Dedifferentiated amniotic fluid mesenchymal stem cell (primary cell): ENCODE measurements at regions not wholly inside any gene's neighbourhood (a gene's known extent, or its start where the extent isn't known, plus 50 kb on each side); places are given as distances from the start of the nearest gene placed in this dataset.

ENCODE experiments used
- DNase-seq: peaks from one replicate; pipeline ENCODE4 v3.0.0-alpha.2; 2016; ENCODE audit errors: extremely low spot score

DNA sequence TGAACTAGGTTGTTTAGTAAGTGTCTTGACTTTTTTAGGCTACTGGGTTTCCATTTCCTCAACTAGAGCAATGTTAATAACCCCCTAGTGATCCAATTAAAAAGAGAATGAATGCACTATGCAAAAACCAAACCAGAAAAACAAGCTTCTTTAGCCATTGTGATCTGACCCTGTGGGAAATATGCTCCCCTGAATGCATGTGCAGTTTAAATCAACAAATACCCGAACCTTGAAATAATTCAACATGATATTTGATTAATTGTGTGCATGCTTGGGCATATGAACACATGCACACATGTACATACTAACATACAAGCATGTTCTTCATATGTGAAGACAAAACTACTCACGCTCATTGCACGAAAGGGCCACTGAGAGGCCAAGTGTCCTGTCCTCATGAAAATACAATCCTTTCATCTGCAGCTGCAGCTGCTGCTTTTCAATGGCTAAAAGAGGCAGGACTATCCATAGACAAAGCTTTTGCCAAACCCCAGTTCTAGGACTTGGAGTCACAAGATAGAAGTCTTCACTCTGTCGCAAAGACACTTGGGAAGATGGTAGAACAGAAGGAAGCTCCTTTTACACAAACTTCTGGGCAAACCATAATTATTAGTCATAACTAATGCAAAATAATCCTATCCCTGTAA is 207.1 kb upstream of the POU3F2 start:
- DNase-seq: no peak

DNA sequence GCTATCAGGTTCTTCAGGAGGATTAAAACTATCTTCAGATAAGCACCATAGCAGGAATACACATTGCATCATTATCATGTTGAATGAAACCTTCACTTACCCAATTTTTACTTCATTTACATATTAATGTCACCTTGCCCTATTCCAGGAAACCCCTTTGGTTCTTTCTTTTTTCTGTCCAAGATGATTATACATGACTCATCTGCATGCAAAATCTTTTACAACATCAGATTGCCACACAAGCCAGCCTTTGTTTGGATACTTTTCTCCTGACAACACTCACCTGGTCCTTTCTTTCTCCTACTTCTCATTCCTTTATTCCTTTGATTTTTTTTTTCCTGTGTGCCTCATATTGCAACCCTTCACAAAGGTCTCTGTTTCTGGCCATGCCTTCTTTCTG is 200.5 kb upstream of the POU3F2 start:
- DNase-seq: no peak

DNA sequence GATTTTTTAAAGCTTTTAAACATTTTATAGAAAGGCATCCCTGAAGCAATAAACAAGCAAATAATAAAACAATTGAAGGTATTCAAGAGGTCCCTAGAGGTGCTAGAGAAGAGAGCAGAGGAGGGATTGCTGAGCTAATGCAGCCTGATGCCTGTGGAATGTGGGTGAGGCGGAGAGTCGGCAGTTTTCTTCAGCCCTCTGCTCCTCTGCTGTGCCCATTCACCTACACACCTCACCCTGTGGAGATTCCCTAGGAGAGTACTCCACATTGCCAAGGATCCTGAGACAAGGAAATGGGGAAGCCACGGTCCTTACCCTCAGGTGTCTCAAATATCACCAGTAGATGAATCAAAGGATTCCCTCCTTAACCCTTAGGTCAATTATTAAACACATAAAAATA is 199.8 kb upstream of the POU3F2 start:
- DNase-seq: no peak

DNA sequence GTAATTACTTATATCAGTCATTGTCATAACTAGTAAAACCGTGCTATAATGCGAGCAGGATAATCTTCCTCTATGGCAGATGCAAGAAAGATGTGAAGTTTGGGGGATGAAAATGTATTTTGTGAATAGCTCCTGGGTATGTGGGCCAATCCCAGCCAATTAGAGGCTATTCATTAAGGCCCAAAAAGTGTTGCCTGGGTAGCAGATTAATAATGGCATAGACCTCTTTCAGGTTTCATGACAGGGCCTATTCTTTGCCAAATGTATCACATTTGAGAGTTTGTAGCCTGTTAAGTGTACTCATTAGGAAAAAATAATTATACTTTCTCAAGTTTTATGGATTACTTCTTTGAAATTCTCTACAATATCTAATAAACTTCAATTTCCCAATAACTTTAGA is 199.2 kb upstream of the POU3F2 start:
- DNase-seq: no peak

DNA sequence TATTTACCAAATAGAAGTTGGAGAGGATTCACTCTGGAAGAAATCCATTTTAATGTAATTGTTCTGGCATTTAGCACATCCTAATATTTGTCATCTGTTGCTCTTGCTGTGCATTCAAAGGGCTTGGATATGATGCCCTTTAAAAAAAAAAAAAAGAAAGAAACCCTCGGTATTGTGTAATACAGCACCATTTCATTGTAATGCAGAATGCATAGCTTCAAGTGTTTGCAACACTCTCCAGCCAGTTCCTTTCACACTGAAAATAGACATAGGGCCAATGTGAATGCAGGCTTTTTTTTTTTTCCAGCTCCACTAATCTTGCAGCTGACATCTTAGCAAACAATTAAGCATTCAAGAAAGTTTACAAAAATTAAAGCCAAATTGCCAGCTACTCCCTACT is 197.4 kb upstream of the POU3F2 start:
- DNase-seq: no peak

DNA sequence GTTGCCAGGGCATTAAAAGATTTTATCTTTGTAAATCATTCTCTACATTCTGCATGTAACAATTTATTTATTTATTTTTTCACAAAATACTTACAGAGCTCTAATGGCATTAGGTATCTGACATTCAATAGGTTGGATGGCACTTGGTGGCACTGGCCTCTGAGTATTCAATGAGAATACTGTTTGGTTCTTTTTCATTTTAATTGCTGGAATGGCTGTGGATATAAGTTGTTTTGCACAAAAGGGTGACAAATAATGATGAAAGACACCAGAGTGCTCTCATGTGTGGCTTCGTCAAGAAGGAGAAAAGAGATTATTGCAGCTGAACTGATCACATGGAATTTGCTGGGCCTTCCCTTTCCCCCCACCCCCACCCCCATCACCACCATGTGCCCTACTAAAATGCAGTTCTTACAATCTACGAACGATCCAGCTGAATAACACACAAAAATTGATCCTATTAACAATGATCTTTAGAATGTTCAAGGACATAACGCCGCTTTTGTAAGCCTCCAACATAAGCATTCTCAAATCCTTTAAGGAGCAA is 195.2 kb upstream of the POU3F2 start:
- DNase-seq: no peak

DNA sequence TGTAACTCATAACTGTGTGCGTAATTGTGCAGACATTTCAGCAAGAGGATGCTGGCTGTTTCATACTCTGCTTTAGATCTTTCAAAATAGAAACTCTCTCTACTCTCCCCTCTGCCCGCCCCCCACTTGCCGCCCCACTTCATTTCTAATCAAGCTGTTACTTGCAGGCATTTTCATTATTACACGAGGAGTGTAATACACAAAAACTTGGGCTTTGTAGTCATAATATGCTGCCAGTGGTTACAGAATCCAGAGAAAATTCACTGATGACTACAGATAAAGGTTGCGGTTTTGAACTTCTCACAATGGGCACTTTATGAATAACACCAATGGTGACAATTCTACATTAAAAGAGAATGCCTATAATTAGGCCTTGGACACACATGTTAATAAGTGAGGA is 194.0 kb upstream of the POU3F2 start:
- DNase-seq: no peak

DNA sequence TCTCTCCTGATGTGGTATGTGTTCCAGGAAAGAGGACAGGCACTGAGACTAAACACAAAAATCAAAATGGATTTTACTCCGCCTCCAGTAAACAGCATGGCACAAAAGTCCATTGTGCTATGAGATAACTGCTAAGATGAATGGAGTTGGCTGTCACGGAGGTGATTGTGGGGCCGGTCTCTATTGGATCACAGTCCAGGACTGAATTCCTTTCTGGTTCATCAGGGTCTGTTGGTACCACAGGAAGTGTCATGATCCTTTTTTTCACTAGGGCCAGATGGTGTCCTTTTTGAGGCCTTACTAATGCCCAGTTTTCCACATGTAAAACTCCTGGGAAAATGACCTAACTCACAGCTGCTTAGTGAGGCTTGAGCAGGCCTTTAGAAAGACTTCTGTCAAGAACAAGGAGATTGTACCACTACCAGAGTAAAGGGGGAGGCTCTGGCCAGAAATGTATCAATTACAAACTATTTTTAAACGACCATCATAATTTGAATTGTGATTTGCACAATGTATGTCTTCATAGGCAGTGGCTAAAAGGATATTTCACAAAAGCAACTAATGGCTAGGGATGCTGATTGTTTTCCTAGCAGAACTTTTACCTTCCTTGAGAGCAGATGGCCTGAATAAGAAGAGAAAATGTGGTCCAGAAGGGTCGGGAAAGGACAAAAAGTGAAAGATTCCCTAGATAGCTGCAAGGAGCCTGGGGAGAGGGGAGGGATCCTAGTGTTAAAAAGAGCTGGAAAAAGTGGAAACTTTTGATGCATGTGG is 192.2 kb upstream of the POU3F2 start:
- DNase-seq: no peak

DNA sequence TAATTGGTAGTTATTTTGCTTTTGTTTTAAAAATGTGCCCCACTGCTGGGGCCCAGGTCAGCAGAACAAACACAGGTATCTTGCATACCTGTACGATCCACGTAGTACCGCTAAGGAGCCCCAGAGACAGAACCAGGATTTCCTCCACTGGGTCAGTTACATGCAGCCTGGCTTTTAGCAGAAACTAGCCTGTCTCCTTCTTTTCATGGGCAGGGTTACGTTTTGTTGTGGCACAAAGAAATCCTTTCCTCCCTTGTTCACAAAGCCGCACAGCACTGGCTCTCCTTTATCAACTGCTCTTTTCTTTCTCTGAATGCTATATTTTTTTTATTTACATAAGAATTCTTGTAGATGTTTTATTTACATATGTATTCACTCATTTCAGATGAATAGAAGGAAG is 190.3 kb upstream of the POU3F2 start:
- no peak for DNase-seq

DNA sequence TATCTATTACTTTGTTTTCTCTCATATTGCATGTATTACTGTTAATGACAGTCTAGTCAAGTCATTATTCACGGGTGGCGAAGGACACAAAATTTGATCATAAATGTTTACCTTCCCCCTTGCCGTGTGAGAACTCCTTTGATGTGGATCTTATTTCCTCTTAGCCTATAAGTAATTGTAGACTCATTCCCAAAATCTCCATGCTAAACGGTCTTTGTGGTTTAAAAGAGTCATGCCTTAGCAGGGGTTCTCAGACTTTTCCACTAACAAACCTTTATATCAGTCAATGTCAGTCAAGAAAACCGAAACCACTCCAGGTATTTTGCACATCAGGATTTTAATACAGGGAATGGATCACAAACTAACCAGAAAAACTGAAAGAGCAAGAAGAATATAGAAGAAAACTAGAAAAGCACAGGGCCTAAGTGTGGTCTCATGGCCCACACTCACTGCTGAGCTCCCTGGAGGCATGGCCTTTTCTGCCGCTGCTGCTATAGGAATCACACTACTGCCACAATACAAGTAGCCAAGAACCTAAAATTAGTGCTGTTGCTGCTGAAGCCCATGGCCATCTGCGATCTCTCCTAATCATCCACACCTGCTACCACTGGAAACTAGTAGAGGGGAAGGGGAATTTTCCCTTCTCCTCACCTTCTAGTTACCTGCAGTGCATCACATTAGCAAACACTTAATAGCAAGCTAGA is 186.0 kb upstream of the POU3F2 start:
- no peak for DNase-seq

DNA sequence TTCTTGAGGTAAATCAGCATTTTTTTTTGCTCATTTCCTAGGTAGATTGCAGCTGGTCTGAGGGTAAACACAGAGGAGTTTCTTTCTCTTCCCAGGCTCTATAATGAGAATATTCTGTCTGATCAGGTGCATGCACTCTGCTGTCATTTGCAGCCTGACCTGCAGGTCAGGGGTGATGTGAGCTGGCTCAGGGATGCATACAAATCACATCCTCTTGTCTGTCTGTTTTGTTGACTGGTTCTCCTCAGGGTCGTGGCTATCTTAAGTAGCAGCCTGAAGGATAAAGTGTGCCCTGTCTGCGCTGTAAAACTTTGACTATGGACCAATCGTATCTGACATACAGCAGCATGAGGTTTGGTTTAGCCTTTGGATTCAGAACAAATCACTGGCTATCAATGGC is 183.4 kb upstream of the POU3F2 start:
- DNase-seq: no peak

DNA sequence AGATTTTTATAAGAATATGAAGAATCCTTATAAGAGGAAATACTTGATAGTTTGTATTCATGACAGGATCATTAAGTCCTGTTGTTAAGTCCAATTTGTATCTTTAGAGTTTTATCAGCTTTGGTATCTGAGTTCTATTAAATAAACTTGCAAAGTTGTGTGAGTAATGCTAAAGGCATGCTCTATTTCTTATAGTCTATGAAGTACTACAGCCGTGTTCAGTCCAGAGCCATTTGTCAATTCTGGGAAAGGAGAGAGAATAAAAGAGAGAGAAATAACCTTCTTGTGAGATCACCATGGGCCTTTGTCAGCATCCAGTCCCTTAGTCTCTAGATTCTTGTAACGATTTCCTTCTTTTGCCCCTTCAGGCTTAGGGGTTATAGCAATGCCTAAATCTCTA is 181.2 kb upstream of the POU3F2 start:
- no peak for DNase-seq

DNA sequence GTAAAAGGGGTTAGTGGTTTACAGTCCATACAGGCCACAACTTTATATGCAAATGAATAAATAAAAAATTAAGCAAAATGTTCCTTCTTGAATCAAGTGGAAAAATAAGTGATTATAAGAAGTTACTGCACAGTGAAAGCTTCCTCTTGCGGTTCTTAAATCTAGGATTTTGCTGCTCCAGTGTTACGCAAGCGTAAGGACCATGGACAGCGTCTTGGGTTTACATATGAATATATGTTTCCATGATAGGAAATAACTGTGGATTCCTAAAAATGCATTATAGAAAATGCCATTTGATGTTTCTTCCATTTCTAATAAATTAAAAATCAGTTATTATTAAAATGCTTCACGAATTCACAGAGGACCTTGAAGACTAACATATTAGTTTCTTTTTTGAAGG is 176.6 kb upstream of the POU3F2 start:
- DNase-seq: no peak

DNA sequence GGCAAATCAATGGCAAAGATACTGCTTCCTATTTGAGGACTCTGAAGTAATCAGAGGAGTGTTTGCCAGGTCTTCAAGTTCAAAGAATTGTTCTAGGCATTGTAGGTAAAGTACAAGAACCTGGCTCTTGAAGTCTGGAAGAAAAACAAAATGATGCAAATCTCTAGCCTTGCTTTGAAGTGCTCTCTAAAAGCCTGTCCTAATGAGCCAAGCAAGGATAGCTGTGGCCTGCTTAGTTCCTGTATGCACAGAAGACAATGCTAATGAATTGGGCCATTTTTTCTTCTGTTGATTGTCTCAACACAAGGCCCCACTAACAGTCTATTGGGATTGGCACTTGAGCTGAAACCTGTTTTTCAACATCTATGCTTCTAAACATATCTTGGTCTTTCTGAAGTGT is 165.0 kb upstream of the POU3F2 start:
- DNase-seq: no peak

DNA sequence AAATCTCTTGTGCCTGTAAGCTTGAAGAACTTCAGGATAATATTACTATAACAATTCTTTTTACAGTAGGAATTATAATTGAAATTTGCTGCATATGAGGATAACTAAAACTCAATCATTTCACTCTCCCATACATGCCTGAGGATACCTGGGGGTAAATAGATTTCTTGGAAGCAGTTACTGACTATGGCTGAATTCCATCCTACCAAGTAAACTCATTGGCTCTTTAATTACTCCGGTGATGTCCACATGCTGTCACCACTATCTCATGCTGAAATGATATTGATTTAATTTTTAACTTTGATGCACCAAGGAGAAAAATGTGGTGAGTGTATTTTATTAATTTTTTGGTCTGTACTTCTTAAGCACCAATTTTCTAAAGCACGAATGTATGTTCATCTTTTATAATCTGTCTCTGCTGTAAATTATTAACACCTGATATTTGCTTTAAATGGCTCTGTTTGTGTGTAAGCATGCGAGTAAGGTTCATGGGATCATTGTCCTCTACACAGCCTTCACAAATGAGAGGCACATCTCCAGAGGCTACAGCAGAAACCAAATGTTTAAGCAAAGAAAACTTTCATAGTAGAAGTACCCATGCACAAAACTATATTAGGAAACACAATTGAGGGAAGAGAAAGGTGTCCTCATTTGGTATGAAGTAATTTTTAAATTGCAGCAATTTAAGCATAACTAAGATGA is 164.2 kb upstream of the POU3F2 start:
- DNase-seq: no peak

DNA sequence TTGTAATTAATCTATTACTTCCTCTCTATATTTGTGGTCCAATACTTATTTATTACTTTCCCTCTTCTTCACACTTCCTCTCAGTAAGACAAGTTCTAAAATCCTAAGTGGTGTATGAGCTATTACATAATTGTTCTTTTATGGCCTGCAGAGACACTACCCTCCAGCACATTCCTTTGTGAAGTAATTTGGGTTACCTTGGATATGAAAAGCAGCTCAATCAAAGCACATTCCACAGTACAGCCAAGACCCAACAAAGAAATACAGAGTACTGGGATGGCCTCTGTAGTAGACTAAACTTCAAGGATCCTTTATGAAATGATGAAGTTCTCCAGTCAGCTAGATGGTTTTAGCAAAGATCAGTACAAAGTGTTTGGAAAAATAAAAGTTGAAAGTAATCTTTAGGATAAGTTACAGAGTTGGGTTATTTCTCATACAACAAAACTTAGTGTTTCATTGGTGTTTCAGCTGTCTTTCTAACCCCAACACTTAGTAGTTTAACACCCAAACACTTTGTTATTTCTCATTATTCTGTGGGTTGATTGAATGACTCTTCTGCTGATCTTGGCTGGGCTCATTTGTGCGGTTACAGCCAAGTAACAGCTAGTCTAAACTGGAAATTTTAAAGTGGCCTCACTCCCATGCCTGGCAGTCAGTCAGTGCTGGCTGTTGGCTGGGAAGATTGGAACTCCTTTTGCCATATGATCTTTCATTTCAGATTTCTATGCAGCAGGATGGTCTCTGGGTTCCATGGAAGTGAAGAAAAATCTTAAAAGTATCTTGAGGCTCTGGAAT is 161.5 kb upstream of the POU3F2 start:
- no peak for DNase-seq

DNA sequence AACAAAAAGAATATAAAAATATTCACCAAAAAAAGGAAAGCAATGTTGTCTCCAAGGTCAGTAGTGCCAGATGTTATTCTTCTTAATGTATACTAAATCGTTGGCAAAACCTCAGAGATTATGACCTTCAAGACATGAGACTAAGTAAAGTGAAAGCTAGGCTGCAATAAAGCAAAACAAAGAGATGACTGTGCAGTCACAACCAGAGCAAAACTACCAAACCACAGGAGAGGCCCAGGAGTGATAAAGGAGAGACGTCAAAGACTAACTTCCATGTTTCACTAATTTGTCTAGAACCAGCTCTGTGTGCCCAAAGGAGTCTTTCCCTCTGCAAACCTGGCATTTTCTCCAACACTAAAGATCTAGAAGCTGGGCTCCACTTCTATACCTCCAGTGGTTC is 155.9 kb upstream of the POU3F2 start:
- DNase-seq: no peak

DNA sequence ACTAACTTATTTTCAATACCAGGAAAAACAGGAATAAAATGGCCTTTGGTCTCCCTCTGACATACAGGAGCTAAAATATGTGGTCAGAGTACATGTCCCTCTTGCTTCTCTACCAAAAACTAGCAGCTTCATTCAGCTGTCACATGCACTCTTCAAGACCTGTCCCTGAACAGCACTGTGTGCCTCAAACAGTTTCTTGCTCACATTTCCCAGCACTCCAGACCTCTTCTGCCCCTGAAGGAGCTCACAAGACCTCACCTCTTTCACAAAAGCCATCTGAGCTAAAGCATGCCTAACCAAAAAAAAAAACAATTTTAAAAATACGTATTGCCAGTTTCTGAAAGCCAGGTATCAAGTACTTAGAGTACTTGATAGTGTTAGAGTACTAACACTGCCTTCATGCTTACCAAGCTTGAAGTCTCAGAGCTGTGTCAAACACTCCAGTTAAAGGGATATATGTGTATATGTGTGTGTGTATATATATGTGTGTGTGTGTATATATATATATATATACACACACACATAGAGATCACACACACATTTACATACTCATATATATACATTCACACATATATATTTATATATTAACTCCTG is 148.3 kb upstream of the POU3F2 start:
- no peak for DNase-seq

DNA sequence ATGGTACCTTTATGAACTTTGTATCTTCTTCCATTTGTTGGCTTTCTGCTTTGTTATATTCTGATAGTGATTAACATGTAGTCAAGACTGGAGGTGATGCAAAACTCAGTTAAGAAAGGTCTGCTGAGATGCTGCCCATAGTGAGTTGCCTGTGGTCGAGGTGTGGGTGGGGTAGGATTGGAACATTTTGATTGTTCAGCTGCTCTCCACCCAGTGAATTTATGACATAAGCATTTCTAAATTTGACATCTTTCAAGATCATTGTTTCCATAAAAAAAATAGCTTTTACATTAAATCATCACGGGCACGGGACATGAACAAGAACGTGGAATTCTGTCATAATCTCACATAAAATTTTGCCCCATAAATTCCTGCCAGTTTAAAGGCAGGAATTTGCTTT is 146.6 kb upstream of the POU3F2 start:
- DNase-seq: no peak

DNA sequence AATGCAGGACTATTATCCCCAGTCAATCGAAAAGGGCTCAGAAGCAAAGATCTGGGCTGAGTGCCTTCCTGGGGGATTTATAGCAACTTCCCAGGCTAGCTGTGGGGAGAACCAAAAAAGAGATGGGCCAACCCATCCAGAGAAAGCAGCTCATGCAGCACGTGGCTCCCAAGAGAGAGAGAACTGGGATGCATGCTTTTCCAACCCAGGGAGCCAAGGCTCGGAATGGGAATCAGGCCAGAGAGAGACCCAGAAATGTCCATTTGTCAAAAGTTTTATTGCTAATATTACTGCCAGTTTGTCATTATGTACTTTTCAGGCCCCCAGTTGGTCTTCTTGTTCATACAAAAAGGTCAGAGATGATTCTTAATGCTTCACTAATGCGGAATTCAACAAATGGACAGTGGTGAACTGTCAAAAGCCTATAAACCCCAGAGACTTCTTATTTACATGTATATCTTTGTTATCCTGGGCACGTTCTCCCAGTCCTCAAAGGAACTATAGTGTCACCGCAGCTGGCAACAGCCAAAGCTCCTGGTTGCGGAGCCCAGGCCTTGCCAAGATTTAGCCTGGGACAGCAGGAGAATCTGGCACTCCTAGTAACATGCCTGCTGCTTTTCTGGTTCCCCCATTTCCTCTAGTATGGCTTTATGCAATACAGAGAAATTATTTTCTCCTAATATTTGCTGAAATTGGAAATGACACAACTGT is 139.1 kb upstream of the POU3F2 start:
- DNase-seq: no peak
